ENCODE measurements at regions not wholly inside any gene's neighbourhood (a gene's known extent, or its start where the extent isn't known, plus 50 kb on each side); places are given as distances from the start of the nearest gene placed in this dataset.
A peak's percentile ranks its signal among the peaks of the same experiment; 100 is the strongest.

- H3K27me3 ChIP-seq, result no peaks in the 10 kb centered on the region
- no peak overlapping the region for H3K4me3 ChIP-seq
- no peaks in the 10 kb centered on the region for H3K36me3 ChIP-seq
- H3K27ac ChIP-seq, result no peak overlapping the region
- H3K9me3 ChIP-seq (replicated peaks), result no peaks in the 10 kb centered on the region
- DNase-seq, result no peak
- H3K4me1 ChIP-seq, result peaks cover 38% of the 10 kb centered on the region
These were observed 163.5 kb upstream of the LMO4 start for GRCh38 chr1:87165177-87165576.

GRCh38 chr1:87167157-87167789 is 161.4 kb upstream of the LMO4 start:
- H3K27ac ChIP-seq, result peak overlapping the region; percentile 97
- DNase-seq, result peak; percentile 26 to 50
- H3K36me3 ChIP-seq, result no peaks in the 10 kb centered on the region
- H3K4me3 ChIP-seq, result no peak overlapping the region
- H3K9me3 ChIP-seq (replicated peaks), result no peaks in the 10 kb centered on the region
- no peaks in the 10 kb centered on the region for H3K27me3 ChIP-seq
- H3K4me1 ChIP-seq, result peaks cover 56% of the 10 kb centered on the region

- H3K36me3 ChIP-seq, result no peaks in the 10 kb centered on the region
- peaks cover 56% of the 10 kb centered on the region for H3K4me1 ChIP-seq
- H3K27ac ChIP-seq, result peak overlapping the region; percentile 97
- no peak overlapping the region for H3K4me3 ChIP-seq
- H3K27me3 ChIP-seq, result no peaks in the 10 kb centered on the region
- H3K9me3 ChIP-seq (replicated peaks), result no peaks in the 10 kb centered on the region
- peak; percentile 69 to 84 for DNase-seq
These were observed 160.7 kb upstream of the LMO4 start for GRCh38 chr1:87167848-87168525.

- Histone ChIP-seq H3K27me3 (no peaks in the 10 kb centered on the region), H3K36me3 (no peaks in the 10 kb centered on the region), H3K9me3 (replicated peaks) (no peaks in the 10 kb centered on the region), H3K4me3 (no peak overlapping the region), H3K27ac (peak overlapping the region; percentile 97), H3K4me1 (peaks cover 56% of the 10 kb centered on the region)
- peak; percentile 48 to 82 for DNase-seq
These were observed 159.3 kb upstream of the LMO4 start for GRCh38 chr1:87169263-87169910.

GRCh38 chr1:87170157-87170556 is 158.5 kb upstream of the LMO4 start:
- peak overlapping the region; percentile 97 for H3K27ac ChIP-seq

GRCh38 chr1:87170931-87171598 is 157.6 kb upstream of the LMO4 start:
- DNase-seq, result no peak
- H3K4me3 ChIP-seq, result no peak overlapping the region
- peaks cover 59% of the 10 kb centered on the region for H3K4me1 ChIP-seq
- H3K27ac ChIP-seq, result peak overlapping the region; percentile 97
- no peaks in the 10 kb centered on the region for H3K36me3 ChIP-seq
- no peaks in the 10 kb centered on the region for H3K27me3 ChIP-seq
- H3K9me3 ChIP-seq (replicated peaks), result no peaks in the 10 kb centered on the region

More at GRCh38 chr1:87170157-87170556, 158.5 kb upstream of the LMO4 start:
- no peak for DNase-seq
- Histone ChIP-seq H3K36me3 (no peaks in the 10 kb centered on the region), H3K4me3 (no peak overlapping the region), H3K27me3 (no peaks in the 10 kb centered on the region), H3K9me3 (replicated peaks) (no peaks in the 10 kb centered on the region), H3K4me1 (peaks cover 59% of the 10 kb centered on the region)

- no peaks in the 10 kb centered on the region for H3K36me3 ChIP-seq
These were observed 155.4 kb upstream of the LMO4 start for GRCh38 chr1:87173231-87173630.

GRCh38 chr1:87174724-87175245 is 153.9 kb upstream of the LMO4 start:
- no peak overlapping the region for H3K27ac ChIP-seq
- peaks cover 35% of the 10 kb centered on the region for H3K4me1 ChIP-seq
- no peaks in the 10 kb centered on the region for H3K36me3 ChIP-seq
- H3K27me3 ChIP-seq, result no peaks in the 10 kb centered on the region
- no peaks in the 10 kb centered on the region for H3K9me3 ChIP-seq (replicated peaks)
- H3K4me3 ChIP-seq, result no peak overlapping the region
- no peak for DNase-seq

More at GRCh38 chr1:87173231-87173630, 155.4 kb upstream of the LMO4 start:
- Histone ChIP-seq H3K4me3 (no peak overlapping the region), H3K27ac (no peak overlapping the region), H3K27me3 (no peaks in the 10 kb centered on the region), H3K4me1 (peaks cover 40% of the 10 kb centered on the region), H3K9me3 (replicated peaks) (no peaks in the 10 kb centered on the region)
- DNase-seq, result no peak

GRCh38 chr1:87176087-87176486 is 152.6 kb upstream of the LMO4 start:
- no peak for DNase-seq
- Histone ChIP-seq H3K27ac (no peak overlapping the region), H3K4me1 (peaks cover 35% of the 10 kb centered on the region), H3K36me3 (no peaks in the 10 kb centered on the region), H3K27me3 (no peaks in the 10 kb centered on the region), H3K9me3 (replicated peaks) (no peaks in the 10 kb centered on the region), H3K4me3 (no peak overlapping the region)

- H3K27me3 ChIP-seq, result no peaks in the 10 kb centered on the region
- H3K4me3 ChIP-seq, result no peak overlapping the region
- no peak overlapping the region for H3K27ac ChIP-seq
- H3K4me1 ChIP-seq, result peaks cover 30% of the 10 kb centered on the region
- H3K36me3 ChIP-seq, result no peaks in the 10 kb centered on the region
- H3K9me3 ChIP-seq (replicated peaks), result no peaks in the 10 kb centered on the region
- DNase-seq, result no peak
These were observed 152.2 kb upstream of the LMO4 start for GRCh38 chr1:87176514-87176913.

- Histone ChIP-seq H3K27ac (no peak overlapping the region), H3K36me3 (no peaks in the 10 kb centered on the region), H3K27me3 (no peaks in the 10 kb centered on the region), H3K4me1 (peaks cover 36% of the 10 kb centered on the region), H3K4me3 (no peak overlapping the region), H3K9me3 (replicated peaks) (no peaks in the 10 kb centered on the region)
- DNase-seq, result no peak
These were observed 150.2 kb upstream of the LMO4 start for GRCh38 chr1:87178441-87178840.

- H3K4me1 ChIP-seq, result peaks cover 36% of the 10 kb centered on the region
- H3K4me3 ChIP-seq, result no peak overlapping the region
- peaks cover 4% of the 10 kb centered on the region; the same call in 1 of the 2 replicates for H3K9me3 ChIP-seq (replicated peaks)
- peak overlapping the region; percentile 26 for H3K27ac ChIP-seq
- no peaks in the 10 kb centered on the region for H3K27me3 ChIP-seq
- DNase-seq, result peak in 1 of 2 experiments; percentile 44
- no peaks in the 10 kb centered on the region for H3K36me3 ChIP-seq
These were observed 149.4 kb upstream of the LMO4 start for GRCh38 chr1:87179076-87179810.

- Histone ChIP-seq H3K36me3 (no peaks in the 10 kb centered on the region), H3K27ac (peak overlapping the region; percentile 26), H3K4me1 (peaks cover 34% of the 10 kb centered on the region), H3K27me3 (no peaks in the 10 kb centered on the region), H3K4me3 (no peak overlapping the region), H3K9me3 (replicated peaks) (peaks cover 4% of the 10 kb centered on the region; the same call in 1 of the 2 replicates)
- peak in 1 of 2 experiments; percentile 31 for DNase-seq
These were observed 148.7 kb upstream of the LMO4 start for GRCh38 chr1:87179851-87180519.

- H3K9me3 ChIP-seq (replicated peaks), result peaks cover 4% of the 10 kb centered on the region; the same call in 1 of the 2 replicates
- H3K27ac ChIP-seq, result peak overlapping the region; percentile 26; the same call in 1 of the 2 replicates
- H3K4me1 ChIP-seq, result peaks cover 34% of the 10 kb centered on the region
- H3K36me3 ChIP-seq, result no peaks in the 10 kb centered on the region
- H3K4me3 ChIP-seq, result no peak overlapping the region
- DNase-seq, result no peak
- no peaks in the 10 kb centered on the region for H3K27me3 ChIP-seq
These were observed 148.0 kb upstream of the LMO4 start for GRCh38 chr1:87180682-87181081.
